ENCODE measurements at regions not wholly inside any gene's neighbourhood (a gene's known extent, or its start where the extent isn't known, plus 50 kb on each side); places are given as distances from the start of the nearest gene placed in this dataset.

DNA sequence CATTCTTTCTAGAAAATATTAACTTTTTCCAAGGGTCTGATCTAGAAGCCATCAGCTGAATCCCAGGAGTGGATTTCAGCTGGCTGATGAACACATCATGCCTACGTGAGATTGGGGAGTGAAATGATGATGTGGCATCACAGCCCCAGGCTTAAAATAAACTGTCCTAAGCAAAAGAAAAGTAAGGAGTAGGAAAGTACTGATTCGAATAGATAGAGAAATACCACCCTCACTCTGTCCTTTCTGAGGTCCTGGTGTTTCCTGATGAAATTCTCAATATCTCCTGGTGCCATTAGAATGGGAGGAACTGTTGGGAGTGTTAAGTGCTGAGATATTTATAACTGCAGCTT lies 376.8 kb upstream of the SEMA6D start:
- Histone ChIP-seq H2AFZ (ENCODE audit: low read depth, low read length, severe bottlenecking) (no peak overlapping the region), H3K9me3 (ENCODE audit: insufficient read depth, low read length) (no peaks in the 10 kb centered on the region), H3K27me3 (ENCODE audit: low read length) (no peaks in the 10 kb centered on the region), H3K27ac (ENCODE audit: low read depth, low read length) (no peak overlapping the region), H3K36me3 (ENCODE audit: low read length) (no peaks in the 10 kb centered on the region), H3K4me2 (ENCODE audit: low read depth, low read length, poor library complexity, severe bottlenecking) (no peak overlapping the region), H3K79me2 (ENCODE audit: insufficient read depth, low read length) (no peaks in the 10 kb centered on the region), H3K9ac (ENCODE audit: low read length) (no peak overlapping the region), H3F3A (ENCODE audit: insufficient read depth) (no peaks in the 10 kb centered on the region), H4K20me1 (ENCODE audit: low read depth, low read length) (no peaks in the 10 kb centered on the region), H3K4me3 (ENCODE audit: insufficient read depth, low read length, poor library complexity, severe bottlenecking) (no peak overlapping the region), H3K9me2 (replicated peaks; ENCODE audit: insufficient read depth, low read length) (no peaks in the 10 kb centered on the region)
- TF ChIP-seq, protein P1, sequence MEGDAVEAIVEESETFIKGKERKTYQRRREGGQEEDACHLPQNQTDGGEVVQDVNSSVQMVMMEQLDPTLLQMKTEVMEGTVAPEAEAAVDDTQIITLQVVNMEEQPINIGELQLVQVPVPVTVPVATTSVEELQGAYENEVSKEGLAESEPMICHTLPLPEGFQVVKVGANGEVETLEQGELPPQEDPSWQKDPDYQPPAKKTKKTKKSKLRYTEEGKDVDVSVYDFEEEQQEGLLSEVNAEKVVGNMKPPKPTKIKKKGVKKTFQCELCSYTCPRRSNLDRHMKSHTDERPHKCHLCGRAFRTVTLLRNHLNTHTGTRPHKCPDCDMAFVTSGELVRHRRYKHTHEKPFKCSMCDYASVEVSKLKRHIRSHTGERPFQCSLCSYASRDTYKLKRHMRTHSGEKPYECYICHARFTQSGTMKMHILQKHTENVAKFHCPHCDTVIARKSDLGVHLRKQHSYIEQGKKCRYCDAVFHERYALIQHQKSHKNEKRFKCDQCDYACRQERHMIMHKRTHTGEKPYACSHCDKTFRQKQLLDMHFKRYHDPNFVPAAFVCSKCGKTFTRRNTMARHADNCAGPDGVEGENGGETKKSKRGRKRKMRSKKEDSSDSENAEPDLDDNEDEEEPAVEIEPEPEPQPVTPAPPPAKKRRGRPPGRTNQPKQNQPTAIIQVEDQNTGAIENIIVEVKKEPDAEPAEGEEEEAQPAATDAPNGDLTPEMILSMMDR (IDR thresholded peaks at IDR 0.05; ENCODE audit: insufficient read depth, low read length, poor library complexity, severe bottlenecking) = no peak
- TF ChIP-seq EZH2phosphoT487 (conservative IDR thresholded peaks at IDR 0.05; ENCODE audit: low read length) = no peak

DNA sequence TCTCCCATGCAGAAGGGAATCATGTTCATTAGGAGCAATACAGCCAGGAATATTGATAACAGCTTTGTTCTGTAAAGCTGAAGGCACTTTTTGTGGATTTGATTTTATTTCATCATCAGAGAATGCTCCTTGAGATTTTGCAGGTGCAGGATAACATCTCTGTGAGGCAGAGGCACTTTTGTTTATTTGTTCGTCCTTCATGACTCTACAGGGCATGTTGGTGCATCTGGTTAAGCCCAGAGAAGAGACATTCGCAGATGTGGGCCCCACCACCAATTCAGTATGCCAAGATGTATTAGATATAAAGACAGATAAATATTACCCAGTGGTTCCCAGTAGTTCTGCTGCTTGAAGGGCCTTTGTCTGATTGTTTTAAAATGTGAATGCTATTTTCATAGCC lies 368.1 kb upstream of the SEMA6D start:
- no peaks in the 10 kb centered on the region for H3K79me2 ChIP-seq (ENCODE audit: insufficient read depth, low read length)
- no peaks in the 10 kb centered on the region for H3K9me3 ChIP-seq (ENCODE audit: insufficient read depth, low read length)
- no peak overlapping the region for H3K4me2 ChIP-seq (ENCODE audit: low read depth, low read length, poor library complexity, severe bottlenecking)
- H3K9me2 ChIP-seq (replicated peaks; ENCODE audit: insufficient read depth, low read length) = no peaks in the 10 kb centered on the region
- no peak overlapping the region for H3K9ac ChIP-seq (ENCODE audit: low read length)
- H3K4me3 ChIP-seq (ENCODE audit: insufficient read depth, low read length, poor library complexity, severe bottlenecking) = no peak overlapping the region
- TF ChIP-seq, protein P1 (IDR thresholded peaks at IDR 0.05; ENCODE audit: insufficient read depth, low read length, poor library complexity, severe bottlenecking) = no peak
- no peak for TF ChIP-seq EZH2phosphoT487 (conservative IDR thresholded peaks at IDR 0.05; ENCODE audit: low read length)
- H3K27me3 ChIP-seq (ENCODE audit: low read length) = no peaks in the 10 kb centered on the region
- H4K20me1 ChIP-seq (ENCODE audit: low read depth, low read length) = no peaks in the 10 kb centered on the region
- H3K36me3 ChIP-seq (ENCODE audit: low read length) = no peaks in the 10 kb centered on the region
- no peaks in the 10 kb centered on the region for H3F3A ChIP-seq (ENCODE audit: insufficient read depth)
- no peak overlapping the region for H2AFZ ChIP-seq (ENCODE audit: low read depth, low read length, severe bottlenecking)
- H3K27ac ChIP-seq (ENCODE audit: low read depth, low read length) = no peak overlapping the region

DNA sequence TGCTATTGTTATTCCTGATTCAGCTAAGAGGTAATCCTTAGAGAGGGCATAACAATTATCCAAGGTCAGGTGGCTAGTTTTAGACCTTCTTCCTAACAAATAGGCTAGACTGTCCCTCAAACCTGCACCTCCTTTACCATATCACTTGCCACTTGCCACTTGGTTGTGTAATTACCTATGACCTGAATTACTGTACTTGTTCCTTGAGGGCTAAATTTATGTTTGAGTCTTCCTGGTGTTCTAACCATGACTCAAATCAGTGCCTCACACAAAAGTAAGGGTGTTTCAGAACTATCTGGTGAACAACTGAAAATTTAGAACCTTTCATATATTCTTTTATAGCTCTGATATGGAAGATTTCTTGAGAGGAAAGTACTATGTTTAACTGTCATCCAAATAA lies 365.8 kb upstream of the SEMA6D start:
- no peaks in the 10 kb centered on the region for H3K9me2 ChIP-seq (replicated peaks; ENCODE audit: insufficient read depth, low read length)
- H3K9me3 ChIP-seq (ENCODE audit: insufficient read depth, low read length) = no peaks in the 10 kb centered on the region
- H4K20me1 ChIP-seq (ENCODE audit: low read depth, low read length) = no peaks in the 10 kb centered on the region
- no peaks in the 10 kb centered on the region for H3K79me2 ChIP-seq (ENCODE audit: insufficient read depth, low read length)
- H3K4me3 ChIP-seq (ENCODE audit: insufficient read depth, low read length, poor library complexity, severe bottlenecking) = no peak overlapping the region
- no peaks in the 10 kb centered on the region for H3K36me3 ChIP-seq (ENCODE audit: low read length)
- no peaks in the 10 kb centered on the region for H3K27me3 ChIP-seq (ENCODE audit: low read length)
- no peak overlapping the region for H3K9ac ChIP-seq (ENCODE audit: low read length)
- H2AFZ ChIP-seq (ENCODE audit: low read depth, low read length, severe bottlenecking) = no peak overlapping the region
- H3K4me2 ChIP-seq (ENCODE audit: low read depth, low read length, poor library complexity, severe bottlenecking) = no peak overlapping the region
- TF ChIP-seq, protein P1 (IDR thresholded peaks at IDR 0.05; ENCODE audit: insufficient read depth, low read length, poor library complexity, severe bottlenecking) = no peak
- no peak for TF ChIP-seq EZH2phosphoT487 (conservative IDR thresholded peaks at IDR 0.05; ENCODE audit: low read length)
- H3F3A ChIP-seq (ENCODE audit: insufficient read depth) = no peaks in the 10 kb centered on the region
- H3K27ac ChIP-seq (ENCODE audit: low read depth, low read length) = no peak overlapping the region

DNA sequence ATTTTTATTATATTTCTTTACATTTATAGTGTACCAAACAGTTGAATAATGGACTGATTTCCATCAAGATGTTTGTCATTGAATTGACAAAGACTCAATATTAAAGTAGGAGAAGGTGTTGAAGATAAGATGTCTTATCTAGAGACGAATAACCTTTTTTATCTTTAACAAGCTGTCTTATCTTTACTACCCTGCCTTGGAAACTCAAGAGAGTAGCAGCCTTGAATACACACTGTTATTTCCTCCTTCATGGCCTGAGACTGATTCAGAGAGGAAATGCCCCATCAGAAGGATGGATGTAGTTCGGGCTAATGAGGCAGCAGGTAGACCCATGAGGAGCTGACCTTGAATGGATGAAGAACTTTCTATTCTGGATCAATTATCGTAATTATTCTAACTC lies 365.1 kb upstream of the SEMA6D start:
- H3K4me2 ChIP-seq (ENCODE audit: low read depth, low read length, poor library complexity, severe bottlenecking) = no peak overlapping the region
- no peak overlapping the region for H3K27ac ChIP-seq (ENCODE audit: low read depth, low read length)
- H4K20me1 ChIP-seq (ENCODE audit: low read depth, low read length) = no peaks in the 10 kb centered on the region

More for the DNA sequence above, 365.1 kb upstream of the SEMA6D start:
- Histone ChIP-seq H3K79me2 (ENCODE audit: insufficient read depth, low read length) (no peaks in the 10 kb centered on the region), H3K9ac (ENCODE audit: low read length) (no peak overlapping the region), H2AFZ (ENCODE audit: low read depth, low read length, severe bottlenecking) (no peak overlapping the region), H3K9me2 (replicated peaks; ENCODE audit: insufficient read depth, low read length) (no peaks in the 10 kb centered on the region), H3K27me3 (ENCODE audit: low read length) (no peaks in the 10 kb centered on the region), H3K9me3 (ENCODE audit: insufficient read depth, low read length) (no peaks in the 10 kb centered on the region), H3F3A (ENCODE audit: insufficient read depth) (no peaks in the 10 kb centered on the region), H3K36me3 (ENCODE audit: low read length) (no peaks in the 10 kb centered on the region), H3K4me3 (ENCODE audit: insufficient read depth, low read length, poor library complexity, severe bottlenecking) (no peak overlapping the region)
- no peak for TF ChIP-seq EZH2phosphoT487 (conservative IDR thresholded peaks at IDR 0.05; ENCODE audit: low read length)
- TF ChIP-seq, protein P1 (IDR thresholded peaks at IDR 0.05; ENCODE audit: insufficient read depth, low read length, poor library complexity, severe bottlenecking) = no peak

Measured in SU-DHL-6 (cell line).